Astrocyte of the cerebellum (primary cell): ENCODE measurements at regions not wholly inside any gene's neighbourhood (a gene's known extent, or its start where the extent isn't known, plus 50 kb on each side); places are given as distances from the start of the nearest gene placed in this dataset.

Experiments
- DNase-seq: peaks from one replicate; pipeline ENCODE4 v3.0.0-alpha.2; 2011; ENCODE audit warnings: low read depth
- H3K4me3 ChIP-seq: 2 replicates; pipeline ENCODE4 v1.5.1; 2011; ENCODE audit warnings: mild to moderate bottlenecking, low read depth, low read length, moderate library complexity
- CTCF ChIP-seq: IDR thresholded peaks from 2 replicates; pipeline ENCODE4 v1.5.1; 2012; ENCODE audit warnings: low read length, low read depth, moderate library complexity, mild to moderate bottlenecking; ENCODE audit errors: missing control alignments
- in situ Hi-C: cut with HindIII; loops from 2 replicates; pipeline ENCODE4 v1.10.0; 2017; ENCODE audit warnings: low sequenced_read_pairs

- in situ Hi-C loops = no loop called here
- no peak overlapping the region for H3K4me3 ChIP-seq
- TF ChIP-seq CTCF = no peak
- peak; percentile 18 for DNase-seq
Measured at GRCh38 chr18:34038086-34038485, 186.6 kb downstream of the NOL4 start.

GRCh38 chr18:34033968-34034367, 190.7 kb downstream of the NOL4 start:
- in situ Hi-C loops = loop anchor here (5.0 kb wide), 1 partner anchor 68 kb away; no protein-coding TSS in a partner anchor
- no peak for DNase-seq
- TF ChIP-seq CTCF = no peak
- no peak overlapping the region for H3K4me3 ChIP-seq

GRCh38 chr18:34031810-34032209, 192.9 kb downstream of the NOL4 start:
- no peak overlapping the region for H3K4me3 ChIP-seq
- no peak for DNase-seq
- TF ChIP-seq CTCF = no peak
- in situ Hi-C loops = loop anchor here (5.0 kb wide), 1 partner anchor 70 kb away; no protein-coding TSS in a partner anchor

- no peak for TF ChIP-seq CTCF
- H3K4me3 ChIP-seq = no peak overlapping the region
- peak; percentile 91 for DNase-seq
- in situ Hi-C loops = no loop called here
Measured at GRCh38 chr18:34028324-34028723, 196.4 kb downstream of the NOL4 start.

GRCh38 chr18:34025191-34025801, 199.4 kb downstream of the NOL4 start:
- no peak for DNase-seq
- H3K4me3 ChIP-seq = no peak overlapping the region
- no peak for TF ChIP-seq CTCF
- in situ Hi-C loops = no loop called here

- in situ Hi-C loops = loop anchor here (5.0 kb wide), 1 partner anchor 86 kb away; no protein-coding TSS in a partner anchor
- no peak overlapping the region for H3K4me3 ChIP-seq
- peak; percentile 49 for DNase-seq
- no peak for TF ChIP-seq CTCF
Measured at GRCh38 chr18:34023471-34023870, 201.2 kb downstream of the NOL4 start.
